Cerebellar cortex (tissue), 1 donor: ENCODE measurements at regions not wholly inside any gene's neighbourhood (a gene's known extent, or its start where the extent isn't known, plus 50 kb on each side); places are given as distances from the start of the nearest gene placed in this dataset.
"Not testable (repeated sequence)": the region's sequence is repeated elsewhere in the genome, so short reads cannot be mapped to it uniquely, and the experiment has no call there.

ENCODE experiments used
- DNase-seq: peaks from one replicate; pipeline ENCODE4 v3.0.0-alpha.2; 2015; ENCODE audit warnings: low spot score

GRCh38 chr11:29483831-29484230 is 533.0 kb downstream of the KCNA4 start:
- no peak for DNase-seq

GRCh38 chr11:29482510-29482909 is 534.3 kb downstream of the KCNA4 start:
- no peak for DNase-seq

GRCh38 chr11:29481738-29482137 is 535.1 kb downstream of the KCNA4 start:
- no peak for DNase-seq

GRCh38 chr11:29480981-29481380 is 535.8 kb downstream of the KCNA4 start:
- DNase-seq = no peak

GRCh38 chr11:29458252-29458651 is 558.6 kb downstream of the KCNA4 start:
- no peak for DNase-seq

- DNase-seq = no peak
These were observed 564.7 kb downstream of the KCNA4 start for GRCh38 chr11:29452146-29452545.

- no peak for DNase-seq
These were observed 567.4 kb downstream of the KCNA4 start for GRCh38 chr11:29449281-29450074.

DNA sequence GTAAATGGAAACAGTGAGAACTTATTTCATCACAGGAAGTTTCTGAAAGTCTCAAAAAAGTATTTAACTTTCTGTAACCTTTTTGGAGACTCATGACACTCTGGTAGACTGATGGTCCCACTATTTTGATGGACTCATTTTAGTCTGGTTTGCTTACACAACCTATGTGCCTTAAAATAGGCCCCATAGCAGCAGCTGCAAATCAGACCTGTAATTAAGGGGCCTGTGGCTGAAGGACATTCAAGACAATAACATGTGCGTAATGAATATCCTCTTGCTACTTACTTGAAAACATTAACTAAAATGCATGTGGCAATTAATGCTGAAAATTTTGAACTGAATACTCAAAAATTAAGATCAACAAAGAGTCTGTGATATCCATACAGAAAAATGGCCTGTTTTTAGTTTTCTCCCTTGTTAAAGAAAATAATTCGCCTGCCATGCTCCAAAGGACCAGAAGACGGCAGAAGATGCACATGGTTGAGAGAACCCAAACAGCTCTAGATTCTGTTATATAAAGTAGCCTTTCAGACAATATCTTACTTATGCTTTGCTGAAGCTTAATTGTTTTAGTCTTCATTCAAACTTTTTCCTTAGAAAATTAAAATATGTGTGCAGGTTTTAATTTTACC is 568.5 kb downstream of the KCNA4 start:
- DNase-seq = peak; percentile 8

GRCh38 chr11:29447821-29448220 is 569.0 kb downstream of the KCNA4 start:
- DNase-seq = no peak

DNA sequence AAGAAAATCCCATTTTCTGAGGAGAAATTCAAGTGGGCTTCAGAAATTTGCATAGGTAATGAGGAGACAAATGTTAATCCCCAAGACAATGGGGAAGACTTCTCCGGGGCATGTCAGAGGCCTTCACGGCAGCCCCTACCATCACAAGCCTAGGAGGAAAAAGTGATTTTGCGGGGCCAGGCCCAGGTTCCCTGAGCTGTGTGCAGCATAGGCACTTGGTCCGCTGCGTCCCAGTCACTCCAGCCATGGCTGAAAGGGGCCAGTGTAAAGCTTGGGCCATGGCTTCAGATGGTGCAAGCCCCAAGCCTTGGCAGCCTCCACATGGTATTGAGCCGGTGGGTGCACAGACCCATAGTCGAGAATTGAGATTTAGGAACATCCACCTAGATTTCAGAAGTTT is 570.7 kb downstream of the KCNA4 start:
- no peak for DNase-seq

DNA sequence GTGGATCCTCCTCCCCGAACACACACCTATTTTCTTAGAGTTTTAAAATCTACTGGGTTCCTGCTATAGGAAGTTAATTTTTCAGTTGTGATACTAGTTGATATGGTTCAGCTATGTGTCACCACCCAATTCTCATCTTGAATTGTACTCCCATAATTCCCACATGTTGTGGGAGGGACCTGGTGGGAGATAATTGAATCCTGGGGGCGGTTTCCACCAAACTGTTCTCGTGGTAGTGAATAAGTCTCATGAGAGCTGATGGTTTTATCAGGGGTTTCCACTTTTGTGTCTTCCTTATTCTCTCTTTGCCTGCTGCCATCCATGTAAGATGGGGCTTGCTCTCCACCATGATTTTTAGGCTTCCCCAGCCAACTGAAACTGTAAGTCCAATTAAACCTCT is 571.6 kb downstream of the KCNA4 start:
- not testable (repeated sequence) for DNase-seq

DNA sequence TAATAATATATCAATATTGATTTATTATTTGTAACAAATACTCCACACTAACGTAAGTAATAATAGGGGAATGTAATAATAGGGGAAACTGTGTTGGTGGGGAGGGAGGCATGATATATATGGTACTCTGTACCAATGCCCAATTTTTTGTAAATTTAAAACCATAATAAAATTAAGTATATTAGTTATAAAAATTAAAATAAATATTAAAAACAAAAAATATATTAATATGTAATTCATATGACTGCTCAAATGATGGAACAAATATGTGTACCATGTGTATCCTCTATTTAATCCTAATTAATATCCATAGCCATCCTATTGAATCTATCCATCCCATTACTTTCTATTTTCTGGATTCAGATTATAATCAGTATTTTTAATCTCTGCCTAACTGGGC is 578.0 kb downstream of the KCNA4 start:
- no peak for DNase-seq

- DNase-seq = no peak
These were observed 581.4 kb downstream of the KCNA4 start for GRCh38 chr11:29435421-29435820.

GRCh38 chr11:29432719-29433325 is 584.0 kb downstream of the KCNA4 start:
- DNase-seq = peak; percentile 11

- no peak for DNase-seq
These were observed 611.5 kb downstream of the KCNA4 start for GRCh38 chr11:29405305-29405704.

DNA sequence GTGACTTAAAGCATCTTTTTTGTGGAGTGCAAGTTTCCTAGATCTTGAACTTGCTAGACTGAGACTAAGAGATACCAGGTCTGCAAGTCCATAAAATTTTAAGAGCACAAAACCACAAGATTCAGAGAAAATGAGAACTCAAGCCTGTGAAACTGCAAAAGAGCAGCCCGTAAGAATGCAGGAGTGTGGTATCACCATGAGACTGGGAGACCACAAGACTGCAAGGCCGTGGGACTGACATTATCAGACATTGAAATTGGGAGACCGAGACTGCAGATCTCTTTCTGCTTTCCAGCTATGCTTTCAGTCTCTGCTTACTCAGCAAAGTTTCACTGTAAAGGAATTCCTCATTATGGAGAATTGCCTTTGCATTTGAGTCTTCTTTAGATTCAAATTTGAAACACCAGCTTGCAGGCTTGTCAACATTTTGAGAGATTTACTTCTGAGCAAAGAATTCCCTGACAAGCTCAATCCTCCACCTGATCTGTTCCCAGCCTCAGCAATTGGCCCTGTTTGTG is 621.2 kb downstream of the KCNA4 start:
- DNase-seq = no peak

DNA sequence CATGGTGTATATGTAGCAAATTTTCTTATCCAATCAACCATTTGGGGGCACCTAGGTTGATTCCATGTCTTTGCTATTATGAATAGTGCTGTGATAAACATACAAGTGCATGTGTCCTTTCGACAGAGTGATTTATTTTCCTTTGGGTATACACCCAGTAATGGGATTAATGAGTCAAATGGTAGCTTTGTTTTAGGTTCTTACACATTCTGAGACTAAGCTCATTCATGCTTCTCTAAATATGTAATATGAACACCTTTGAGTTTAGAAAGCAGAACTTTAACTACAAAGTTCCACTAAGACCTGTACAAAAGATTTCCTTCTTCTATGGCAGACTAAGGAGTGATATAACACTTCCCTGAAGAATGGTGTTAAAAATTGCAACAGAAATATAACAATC is 627.0 kb downstream of the KCNA4 start:
- DNase-seq = no peak

GRCh38 chr11:29373725-29374124 is 643.1 kb downstream of the KCNA4 start:
- DNase-seq = no peak

DNA sequence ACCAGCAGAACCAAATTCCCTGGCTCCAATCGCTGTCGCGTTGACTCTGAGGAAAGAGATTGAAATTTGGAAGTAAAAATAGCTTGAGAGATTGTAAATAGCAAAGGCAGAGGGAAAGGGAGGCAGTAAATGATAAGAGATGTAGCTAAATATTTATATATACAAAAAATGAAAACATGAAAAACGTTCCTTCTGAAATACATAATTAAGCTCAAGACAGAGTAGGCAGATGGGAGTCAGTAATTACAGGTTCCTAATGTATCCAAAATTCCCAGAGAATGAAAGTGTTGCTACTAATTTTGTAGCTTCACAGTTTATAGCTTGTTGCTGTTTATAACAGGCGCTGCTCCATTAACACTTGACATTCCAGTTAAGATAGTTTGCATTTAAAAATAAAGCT is 648.7 kb downstream of the KCNA4 start:
- DNase-seq = no peak

DNA sequence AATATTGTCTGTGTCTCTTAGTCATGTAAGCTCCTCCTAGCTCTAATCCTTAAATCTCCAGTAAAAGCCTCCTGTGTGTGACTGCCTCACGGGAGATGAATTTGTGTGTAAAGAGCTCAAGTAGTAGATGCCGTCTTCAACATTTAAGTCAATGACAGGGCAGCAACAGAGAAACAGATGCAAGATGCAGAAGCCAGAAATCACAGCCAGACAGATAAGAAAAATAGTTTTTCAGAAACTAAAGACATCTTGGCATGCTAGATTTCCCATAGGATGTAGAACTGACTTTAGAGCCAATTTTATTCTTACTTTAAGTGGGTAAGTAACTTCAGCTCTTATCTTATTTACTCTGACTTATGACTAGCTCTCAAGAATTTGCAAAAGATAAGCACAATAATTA is 652.8 kb downstream of the KCNA4 start:
- no peak for DNase-seq

DNA sequence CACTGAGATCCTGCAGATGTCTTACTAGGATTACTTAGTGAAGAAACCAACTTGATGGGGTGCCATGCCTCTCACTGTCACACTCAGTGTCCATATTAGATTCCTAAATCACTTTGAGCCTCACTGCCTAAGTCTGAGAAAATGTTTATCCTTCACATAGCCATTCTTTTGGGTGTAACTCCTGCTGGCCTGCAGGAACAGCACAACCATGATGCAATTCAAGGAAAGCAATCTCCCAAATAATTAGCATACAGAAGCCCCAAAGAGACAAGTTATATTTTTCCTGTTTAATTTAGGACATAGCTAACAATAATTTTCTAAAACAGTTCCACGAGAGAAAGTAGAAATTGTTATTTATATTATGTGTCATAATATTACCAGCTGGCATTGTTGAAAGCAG is 655.5 kb downstream of the KCNA4 start:
- no peak for DNase-seq

DNA sequence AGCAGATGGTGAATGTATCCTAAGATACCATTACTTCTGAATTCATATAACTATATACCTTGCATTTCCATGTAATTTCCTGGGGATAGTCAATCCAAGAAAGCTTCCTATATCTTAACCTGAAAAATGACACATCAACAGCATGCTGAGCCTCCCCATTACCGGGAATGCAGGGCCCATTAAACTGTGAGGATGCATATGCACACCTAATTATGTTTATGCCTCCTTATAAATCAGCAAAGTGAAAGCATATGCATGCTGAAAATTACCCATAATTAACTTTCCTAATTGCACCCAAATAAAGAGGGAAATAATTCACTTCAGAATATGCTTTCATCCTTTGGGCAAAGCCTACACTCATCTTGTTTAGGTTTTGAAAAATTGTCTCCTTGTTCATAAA is 663.0 kb downstream of the KCNA4 start:
- DNase-seq = no peak

- no peak for DNase-seq
These were observed 664.5 kb downstream of the KCNA4 start for GRCh38 chr11:29352273-29352795.
